ENCODE measurements at regions not wholly inside any gene's neighbourhood (a gene's known extent, or its start where the extent isn't known, plus 50 kb on each side); places are given as distances from the start of the nearest gene placed in this dataset.

- TF ChIP-seq, protein P1, sequence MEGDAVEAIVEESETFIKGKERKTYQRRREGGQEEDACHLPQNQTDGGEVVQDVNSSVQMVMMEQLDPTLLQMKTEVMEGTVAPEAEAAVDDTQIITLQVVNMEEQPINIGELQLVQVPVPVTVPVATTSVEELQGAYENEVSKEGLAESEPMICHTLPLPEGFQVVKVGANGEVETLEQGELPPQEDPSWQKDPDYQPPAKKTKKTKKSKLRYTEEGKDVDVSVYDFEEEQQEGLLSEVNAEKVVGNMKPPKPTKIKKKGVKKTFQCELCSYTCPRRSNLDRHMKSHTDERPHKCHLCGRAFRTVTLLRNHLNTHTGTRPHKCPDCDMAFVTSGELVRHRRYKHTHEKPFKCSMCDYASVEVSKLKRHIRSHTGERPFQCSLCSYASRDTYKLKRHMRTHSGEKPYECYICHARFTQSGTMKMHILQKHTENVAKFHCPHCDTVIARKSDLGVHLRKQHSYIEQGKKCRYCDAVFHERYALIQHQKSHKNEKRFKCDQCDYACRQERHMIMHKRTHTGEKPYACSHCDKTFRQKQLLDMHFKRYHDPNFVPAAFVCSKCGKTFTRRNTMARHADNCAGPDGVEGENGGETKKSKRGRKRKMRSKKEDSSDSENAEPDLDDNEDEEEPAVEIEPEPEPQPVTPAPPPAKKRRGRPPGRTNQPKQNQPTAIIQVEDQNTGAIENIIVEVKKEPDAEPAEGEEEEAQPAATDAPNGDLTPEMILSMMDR (IDR thresholded peaks at IDR 0.05): no peak
- TF ChIP-seq POLR2AphosphoS5 (IDR thresholded peaks at IDR 0.05): no peak
Observed at GRCh38 chr12:67855103-67855502, 134.1 kb upstream of the IFNG-AS1 start.

Data from gastroesophageal sphincter (tissue), 3 donors.